Kidney tubule cell (primary cell): ENCODE measurements at regions not wholly inside any gene's neighbourhood (a gene's known extent, or its start where the extent isn't known, plus 50 kb on each side); places are given as distances from the start of the nearest gene placed in this dataset.
A peak's percentile ranks its signal among the peaks of the same experiment; 100 is the strongest.

Source experiments
- DNase-seq: peaks from one replicate; pipeline ENCODE4 v3.0.0-alpha.2; 2018; ENCODE audit warnings: low spot score

DNA sequence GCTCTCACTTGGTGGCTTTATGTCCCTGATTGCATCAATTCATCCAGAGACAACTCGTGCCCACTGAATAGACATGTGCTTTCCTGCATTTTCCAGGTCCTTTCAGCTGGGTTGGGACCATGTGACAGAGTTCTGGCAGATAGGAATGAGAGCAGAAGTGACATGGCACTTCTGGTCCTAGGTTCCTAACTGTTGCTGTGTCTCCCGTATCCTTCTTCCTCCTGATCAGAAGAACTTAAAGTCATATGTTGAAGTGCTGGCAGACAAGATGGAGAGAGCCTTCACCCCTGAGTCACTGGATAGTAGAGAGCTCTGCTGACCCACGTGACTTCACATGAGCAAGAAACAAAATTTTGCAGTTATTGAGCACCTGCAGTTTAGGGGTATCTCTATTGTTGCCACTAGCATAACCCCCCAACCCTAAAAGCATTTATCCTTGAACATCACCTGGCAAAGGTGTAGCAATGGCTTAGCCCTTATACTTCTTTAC lies 80.0 kb downstream of the NREP start:
- no peak for DNase-seq

DNA sequence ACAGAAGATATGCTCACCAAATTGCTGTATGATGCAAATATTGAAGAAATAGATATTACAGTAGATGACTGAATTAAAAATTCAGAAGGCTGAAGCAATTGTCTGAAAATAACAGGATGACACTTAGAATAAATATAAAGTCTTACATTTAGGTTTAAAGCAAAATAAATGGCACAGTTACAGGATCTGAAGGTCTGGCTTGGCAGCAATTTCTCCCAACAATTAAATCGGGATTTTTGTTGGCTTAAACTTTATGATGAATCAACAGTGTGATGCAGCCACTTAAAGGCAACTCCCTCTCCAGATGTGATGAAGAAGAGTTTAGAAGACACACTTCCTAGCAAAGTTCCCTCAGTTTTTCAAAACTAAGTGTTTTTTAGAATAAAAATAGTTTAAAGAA lies 80.5 kb downstream of the NREP start:
- no peak for DNase-seq

DNA sequence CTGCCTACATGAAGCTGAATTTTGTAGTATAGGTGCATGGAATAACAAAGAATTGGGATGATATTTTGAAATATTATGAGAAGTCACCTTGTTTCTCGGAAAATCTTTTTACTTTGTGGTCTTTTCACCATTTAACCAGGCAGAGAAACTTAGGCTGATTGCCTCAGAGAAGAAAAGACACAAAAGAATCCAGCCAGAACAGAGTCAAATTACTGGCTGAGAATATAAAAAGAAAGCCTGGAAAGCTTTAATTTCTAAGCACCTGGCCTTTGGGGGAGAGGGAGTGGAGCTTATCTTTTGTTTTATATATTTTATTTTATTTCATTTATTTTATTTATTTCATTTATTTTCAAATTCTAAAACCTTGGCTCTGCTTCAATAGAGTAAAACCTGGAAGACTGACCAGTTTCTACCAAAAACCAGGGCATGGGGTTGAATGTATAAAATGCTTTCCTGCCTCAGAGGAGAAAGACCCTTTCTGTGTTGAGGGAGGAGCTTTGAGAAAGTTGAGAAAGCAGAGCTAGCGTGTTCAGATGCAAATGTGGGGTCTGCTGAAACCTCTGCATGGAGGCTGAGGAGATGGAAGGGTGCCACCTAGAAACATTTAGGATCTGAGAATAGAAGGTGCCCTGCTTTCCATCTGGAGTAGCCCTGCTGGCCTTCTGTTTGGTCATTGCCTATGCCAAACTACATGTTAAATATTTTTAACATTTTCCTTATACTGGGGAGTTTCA lies 81.6 kb downstream of the NREP start:
- no peak for DNase-seq

DNA sequence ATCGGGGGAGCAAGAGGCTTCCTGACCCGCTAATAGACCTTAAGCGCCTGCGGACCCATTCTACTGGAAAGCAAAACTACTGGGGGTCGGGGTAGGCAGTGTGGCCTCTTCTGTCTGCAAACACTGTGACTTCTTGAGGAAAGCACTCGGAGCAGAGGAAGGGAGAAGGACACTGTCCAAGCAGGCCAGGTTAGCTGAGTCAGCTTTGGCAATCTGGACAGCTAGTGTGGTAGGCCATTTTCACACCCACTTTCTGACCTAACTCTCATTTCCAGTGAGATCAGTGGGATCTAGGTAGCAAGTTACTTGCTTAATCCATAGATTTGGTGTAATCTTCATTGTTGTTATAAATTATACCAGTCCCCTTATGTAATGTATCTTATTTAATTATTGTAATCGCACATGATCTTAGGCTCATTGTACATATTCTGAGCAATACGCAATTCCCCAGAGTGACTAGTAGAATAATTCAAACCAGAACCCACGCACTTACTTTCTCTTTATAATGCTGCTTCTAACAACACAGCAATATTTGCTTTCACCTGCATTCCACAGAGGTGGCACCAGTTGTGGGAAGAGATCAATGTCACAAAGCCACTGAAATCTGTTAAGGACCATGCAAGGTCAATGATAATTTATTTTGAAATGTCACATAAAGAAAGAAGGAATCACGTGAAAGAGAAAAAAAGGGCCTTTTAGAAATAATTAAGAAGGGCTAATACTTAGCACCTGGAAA lies 82.9 kb downstream of the NREP start:
- no peak for DNase-seq

DNA sequence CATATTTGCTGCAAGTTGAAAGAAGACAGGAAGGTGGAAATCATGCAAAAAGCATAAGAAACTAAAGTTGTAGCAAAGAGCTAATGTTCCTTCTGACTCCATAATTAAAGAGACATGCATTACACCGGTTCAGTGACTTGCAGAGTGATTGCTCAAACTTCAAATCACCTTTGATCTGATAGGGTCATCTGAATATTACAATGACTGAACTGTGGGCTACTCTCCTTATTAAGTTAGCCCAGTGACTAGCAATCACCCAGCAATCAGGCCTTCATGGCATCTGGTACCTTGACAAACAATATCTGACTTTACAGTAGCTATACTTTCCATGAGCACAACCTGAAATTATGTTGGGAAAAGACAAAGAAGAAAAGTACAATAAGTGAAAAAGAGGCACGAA lies 84.9 kb downstream of the NREP start:
- DNase-seq = no peak

DNA sequence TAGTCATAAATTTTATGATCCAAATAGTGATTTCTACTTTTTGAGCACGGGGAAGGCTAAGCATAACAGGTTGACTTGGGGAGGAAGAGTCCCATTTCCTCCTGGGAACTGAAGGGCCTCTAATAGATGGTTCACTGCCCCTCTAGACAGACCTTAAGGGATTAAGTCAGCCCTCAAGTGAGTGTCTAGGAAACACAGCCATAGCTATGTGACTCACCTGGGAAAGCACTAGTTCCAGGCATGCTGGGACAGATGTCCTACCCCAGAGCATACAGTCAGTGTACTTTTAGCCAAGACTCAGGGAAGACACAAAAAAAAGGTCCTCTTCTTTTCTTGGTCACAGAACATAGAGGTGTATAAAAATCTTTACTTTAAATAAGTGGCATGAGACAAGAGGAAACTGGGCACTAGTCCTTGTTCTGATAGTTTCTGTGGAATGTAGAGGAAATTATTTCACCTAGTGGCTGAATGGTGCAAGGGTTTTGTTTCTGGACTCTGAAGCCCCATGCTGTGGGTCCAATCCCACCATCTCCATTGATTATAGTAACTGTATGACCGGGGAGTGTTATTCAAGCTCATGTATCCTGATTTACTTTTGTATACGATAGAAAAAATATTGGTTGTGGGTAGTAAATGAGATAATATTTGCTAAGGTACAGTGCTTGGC lies 86.0 kb downstream of the NREP start:
- peak; percentile 92 for DNase-seq

DNA sequence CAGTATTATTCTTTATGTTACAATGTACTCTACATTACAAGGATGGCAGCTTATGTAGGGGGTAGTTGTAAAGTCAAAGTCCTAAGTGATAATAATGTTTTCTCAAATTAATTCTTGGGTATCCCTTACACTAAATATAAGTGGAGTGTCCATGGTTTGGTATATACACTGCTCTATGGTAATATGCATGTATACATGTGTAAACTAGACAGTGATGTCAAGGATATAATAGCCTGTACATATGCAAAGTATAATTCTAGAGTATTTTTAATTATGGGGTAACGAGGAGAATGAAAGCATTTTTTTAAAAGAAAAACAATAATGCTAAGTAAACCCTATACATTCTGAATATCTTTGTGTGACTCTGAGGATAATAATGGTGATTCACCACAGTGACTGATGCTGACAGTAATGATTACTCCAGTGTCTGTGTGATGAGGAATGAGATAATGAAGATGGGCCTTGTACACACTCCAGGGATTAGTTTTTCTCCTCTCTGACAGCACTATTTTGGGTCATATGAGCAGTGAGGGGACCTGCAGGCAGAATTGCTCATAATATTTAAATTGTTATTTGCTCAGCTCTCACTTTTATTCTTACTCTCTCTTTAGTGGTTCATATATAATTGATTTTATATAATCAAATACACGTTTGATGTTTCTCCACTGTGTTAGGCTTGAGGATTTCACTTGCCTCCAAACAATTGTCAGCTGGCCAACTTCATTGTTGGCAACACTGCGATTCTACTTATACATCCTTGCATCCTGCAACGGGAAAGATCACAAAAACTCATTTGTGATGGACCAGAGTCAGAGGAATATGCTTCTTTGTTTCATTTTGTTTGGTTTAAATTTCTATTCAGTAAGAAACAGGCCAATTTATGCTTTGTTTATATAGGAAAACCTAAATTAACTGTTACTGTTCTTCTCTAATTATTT lies 88.2 kb downstream of the NREP start:
- peak; percentile 72 for DNase-seq

DNA sequence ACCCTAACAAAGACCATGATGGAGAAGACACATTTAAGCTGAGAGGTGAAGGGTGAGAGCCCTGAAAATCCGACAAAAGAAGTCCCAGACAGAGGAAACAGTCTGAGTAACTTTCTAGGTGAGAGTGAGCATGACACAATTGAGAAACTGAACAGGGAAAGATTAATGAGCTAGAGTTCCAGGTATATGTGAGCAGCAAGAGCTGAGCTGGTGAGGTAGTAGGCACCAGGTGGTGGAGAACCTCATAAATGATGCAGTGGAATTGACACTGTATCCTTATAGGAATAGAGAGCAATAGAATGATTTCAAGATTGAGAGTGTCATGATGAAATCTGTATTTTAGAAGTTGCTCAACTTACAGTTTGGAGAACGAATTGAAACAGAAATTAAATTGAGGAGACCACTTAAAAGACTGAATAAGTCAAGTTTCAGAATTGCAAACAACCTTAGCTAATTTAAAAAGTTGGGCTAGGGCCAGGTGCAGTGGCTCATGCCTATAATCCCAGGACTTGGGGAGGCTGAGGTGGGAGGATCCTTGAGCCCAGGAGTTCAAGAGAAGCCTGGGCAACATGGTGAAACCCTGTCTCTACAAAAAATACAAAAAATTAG lies 89.8 kb downstream of the NREP start:
- DNase-seq = no peak

DNA sequence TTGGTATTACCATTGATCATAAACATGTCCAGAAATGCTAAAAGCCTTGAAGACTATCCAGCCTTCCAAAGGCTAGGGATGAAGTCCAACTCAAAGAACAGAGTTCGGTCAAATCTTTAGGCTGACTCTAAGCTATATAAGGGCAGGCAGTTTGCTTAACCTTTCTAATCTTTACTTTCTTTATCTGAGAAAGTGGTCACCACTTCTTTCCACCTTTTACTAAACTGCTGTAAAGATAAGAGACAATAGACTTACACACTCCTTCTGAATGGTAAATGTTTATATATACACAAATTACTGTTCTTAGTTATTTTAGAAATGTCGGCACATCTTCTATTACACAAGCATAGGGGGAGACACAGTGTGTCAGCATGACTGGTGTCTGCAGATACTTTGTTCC lies 100.4 kb downstream of the NREP start:
- no peak for DNase-seq

DNA sequence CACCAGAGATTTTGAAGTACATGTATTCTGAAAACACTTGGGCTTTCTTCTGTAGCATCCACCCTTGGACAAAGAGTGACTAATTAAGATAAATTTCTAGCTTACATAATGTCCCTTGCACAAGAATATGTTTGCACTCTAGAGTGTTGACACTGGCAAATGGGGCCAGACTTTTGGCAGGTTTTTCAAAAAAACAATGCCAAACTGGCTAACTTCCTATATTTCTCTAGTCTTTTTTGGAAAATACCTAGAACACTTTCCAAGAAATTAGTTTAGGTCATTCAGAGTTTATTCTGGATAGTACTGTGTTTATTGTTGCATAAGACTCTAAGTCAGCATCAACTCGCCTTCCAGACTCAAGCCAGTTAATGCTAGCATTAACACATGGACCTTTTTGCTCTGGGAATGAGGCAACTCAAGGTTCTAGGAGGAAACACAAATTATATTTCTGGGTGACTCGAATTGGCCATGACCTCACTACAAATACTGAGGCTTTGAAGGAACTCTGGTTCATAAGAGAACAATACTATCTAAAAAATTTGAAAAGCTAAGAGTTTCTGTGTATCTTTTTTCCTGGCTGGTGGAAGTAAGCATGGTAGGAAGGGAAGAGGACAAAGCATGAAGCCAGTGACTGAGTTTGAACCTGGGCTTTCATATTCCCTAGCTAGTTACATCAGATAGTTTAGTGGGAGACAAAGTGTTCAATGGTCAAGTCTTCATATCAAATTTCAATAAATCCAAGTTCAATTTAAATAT lies 101.6 kb downstream of the NREP start:
- DNase-seq = peak; percentile 28

DNA sequence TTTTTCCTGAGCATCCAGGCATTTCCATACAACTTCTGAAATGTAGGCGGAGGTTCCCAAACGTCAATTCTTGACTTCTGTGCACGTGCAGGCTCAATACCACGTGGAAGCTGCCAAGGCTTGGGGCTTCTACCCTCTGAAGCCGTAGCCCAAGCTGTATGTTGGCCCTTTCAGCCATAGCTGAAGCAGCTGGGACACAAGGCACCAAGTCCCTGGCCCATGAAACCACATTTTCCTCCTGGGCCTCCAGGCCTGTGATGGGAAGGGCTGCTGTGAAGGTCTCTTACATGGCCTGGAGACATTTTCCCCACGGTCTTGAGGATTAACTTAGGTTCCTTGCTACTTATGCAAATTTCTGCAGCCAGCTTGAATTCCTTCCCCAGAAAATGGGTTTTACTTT lies 103.6 kb downstream of the NREP start:
- no peak for DNase-seq

DNA sequence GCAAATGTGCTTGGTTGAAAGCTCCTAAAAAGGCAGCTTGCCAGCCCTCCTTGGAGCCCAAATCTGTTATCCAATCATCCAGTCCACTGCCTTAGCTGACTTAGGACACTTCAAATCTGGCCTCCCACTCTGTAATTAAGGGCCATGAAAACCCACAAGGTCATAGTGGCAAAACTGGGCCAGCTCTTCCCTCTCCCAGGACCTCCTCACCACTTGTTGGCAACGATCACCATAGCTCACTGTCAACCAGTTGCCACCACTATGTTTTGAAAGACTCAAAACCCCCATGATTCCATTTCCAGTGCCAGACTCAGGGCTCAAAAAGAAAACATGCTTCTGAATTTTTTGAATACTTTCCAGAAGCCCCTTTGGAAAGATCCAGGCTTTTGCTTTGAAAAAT lies 107.5 kb downstream of the NREP start:
- no peak for DNase-seq

DNA sequence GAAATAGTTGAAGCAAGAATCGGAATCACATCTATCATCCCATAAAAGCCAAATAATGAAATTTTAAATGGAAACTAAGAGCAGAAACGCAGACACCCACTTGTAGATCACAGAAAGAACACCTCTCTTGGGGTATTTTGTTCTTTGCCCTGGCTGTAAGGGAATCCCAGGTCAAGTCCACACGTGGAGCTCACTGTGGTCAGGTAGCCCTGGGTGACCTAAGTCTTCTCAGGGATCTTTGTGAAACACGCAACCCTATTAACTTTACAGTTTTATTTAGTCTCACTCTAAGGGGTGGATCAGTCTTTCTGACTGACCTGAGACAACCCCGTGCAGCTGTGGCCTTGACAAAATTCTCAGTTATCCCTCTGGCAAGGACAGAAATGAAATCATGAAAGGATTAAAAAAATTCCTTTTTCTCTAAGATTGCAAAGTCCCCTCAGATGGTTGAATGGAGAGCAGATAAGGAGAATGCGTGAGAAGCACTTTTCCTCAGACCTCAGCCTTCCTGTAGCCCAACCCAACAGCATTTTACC lies 111.6 kb downstream of the NREP start:
- DNase-seq = no peak

DNA sequence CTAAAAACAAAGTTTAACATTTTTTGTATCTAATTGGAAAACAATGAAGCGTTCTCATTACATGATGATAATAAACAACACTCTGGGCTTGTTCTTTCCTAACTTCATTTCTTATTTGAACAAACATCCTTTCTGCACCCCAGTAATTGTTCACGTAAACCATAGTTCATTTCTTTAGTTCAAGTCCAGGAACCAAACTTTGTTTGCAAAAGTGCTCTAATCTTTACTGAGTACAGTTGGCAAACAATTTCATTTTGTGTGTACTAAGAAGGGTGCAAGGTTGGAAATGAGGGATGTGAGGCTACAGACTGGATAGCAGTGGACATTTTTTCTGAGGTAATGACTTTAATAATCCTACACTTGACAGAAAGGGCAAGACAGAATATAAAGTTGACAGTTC lies 113.5 kb downstream of the NREP start:
- no peak for DNase-seq

DNA sequence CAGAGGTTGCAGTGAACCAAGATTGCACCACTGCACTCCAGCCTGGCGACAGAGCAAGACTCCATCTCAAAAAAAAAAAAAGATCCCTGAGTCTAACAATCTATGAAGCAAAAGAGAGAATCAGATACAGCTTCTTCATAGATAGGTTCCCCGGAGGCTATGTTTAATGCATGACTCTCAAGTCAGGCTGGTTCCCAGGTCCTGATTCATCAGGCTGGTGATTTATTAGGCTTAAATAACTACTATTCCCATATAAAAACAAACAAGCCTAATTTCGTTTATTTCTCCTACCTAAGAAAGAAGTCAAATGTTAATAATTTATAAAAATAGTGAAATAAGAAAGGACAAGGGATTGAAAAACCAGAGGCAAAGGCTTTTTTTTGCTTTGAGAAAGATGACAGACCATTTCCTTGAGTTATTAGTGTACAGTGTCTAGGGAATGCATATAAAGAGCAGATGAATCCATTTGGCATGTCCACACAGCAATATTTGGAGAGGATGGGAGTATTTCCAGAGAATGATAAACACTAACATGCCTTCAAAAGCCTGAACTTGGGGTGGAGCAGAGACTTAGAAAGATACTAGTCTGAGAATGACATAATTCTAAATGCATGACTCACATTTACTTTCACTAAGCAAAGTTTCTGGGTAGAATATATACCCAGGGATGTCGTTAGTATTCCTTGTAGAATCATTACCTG lies 115.3 kb downstream of the NREP start:
- DNase-seq = peak; percentile 82

DNA sequence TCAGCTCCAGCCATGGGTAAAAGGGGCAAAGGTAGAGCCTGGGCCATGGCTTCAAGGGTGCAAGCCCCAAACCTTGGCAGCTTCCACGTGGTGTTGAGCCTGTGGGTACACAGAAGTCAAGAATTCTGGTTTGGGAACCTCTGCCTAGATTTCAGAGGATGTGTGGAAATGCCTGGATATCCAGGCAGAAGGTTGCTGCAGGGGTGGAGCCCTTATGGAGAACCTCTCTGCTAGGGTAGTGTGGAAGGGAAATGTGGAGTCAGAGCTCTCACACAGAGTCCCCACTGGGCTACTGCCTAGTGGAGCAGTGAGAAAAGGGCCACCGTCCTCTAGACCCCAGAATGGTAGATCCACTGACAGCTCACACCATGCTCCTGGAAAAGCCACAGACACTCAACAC lies 117.1 kb downstream of the NREP start:
- no peak for DNase-seq

DNA sequence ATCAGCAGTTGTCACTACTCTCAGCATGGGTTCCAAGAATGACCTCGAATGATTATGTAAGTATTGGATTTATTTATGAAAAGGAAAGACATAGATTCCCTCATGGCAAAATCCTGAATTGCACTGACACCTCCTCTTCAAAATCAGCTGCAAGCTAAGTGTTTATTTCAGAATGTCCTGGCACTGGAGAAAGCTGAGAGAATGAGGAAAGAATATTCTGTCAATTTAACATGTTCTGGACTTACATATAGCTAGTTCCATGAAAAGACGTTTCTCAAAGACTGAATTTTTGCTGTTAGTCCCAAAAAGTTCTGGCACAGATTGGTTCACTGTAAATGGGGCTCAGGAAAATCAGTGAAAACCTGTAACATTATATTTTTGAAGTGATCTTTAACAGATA lies 120.3 kb downstream of the NREP start:
- DNase-seq = no peak

DNA sequence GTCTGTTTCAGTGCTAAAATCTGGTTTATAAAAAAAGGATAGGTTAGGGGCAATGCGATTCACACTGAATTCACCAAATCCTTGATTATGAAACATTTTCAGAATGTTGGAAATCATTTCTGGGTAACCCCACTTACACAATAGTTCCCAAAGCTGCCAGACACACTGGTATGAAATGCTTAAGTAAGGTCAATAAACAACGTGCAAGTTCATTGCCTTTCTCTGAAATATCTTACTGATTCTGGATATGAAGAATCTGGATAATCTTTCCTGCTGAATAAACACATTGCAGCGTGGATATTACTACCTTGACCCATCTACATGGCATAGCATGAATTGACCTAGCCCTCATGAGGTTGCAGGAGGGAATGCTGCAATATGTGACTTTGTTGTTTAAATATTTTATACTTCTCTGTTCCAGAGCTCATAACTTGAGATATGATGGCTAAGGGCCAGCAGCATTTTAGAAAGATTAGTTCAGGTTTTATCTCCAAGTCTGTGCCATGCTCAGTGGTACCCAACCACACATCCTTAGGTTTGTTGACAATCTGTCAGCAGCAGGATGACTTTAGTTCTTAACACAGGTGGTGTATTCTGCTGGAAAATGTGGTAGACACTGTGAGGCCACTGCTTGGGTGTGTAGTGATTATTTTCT lies 121.0 kb downstream of the NREP start:
- no peak for DNase-seq

DNA sequence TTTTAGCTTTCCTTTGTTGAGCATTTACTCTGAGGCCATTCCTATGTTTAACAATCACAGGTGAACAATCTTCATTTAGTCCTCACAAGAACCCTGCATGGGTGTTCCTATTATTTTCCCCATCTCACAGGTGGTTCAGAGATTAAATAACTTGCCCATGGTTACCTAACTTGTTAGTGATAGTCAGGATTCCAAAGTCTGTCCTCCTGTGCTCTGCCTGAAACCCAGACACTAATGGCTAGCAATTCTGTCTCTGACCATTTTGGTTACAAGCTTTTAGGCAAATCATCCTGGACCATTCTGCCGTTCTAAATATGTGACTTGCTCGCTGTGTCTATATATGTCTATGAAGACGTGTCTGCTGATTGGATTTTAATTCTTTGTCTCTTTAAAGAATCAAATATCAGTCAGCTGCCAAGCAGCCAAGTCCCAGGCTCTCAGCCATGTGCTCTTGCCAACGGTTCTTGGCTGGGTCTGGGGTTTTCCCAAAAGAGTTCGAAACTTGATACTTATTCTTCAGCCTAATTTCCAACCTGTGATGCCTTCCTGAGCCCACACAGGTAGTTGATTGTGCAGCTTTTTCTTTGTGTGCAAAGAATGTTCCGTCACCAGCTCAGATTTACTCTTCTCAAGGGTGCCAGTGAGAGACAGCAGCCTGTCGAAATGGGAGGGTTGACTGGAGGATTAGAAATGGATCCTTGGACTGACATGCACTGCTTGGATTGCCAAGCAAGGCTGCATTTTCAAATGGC lies 121.7 kb downstream of the NREP start:
- DNase-seq = no peak
